ENCODE measurements at regions not wholly inside any gene's neighbourhood (a gene's known extent, or its start where the extent isn't known, plus 50 kb on each side); places are given as distances from the start of the nearest gene placed in this dataset.
"Not testable (repeated sequence)": the region's sequence is repeated elsewhere in the genome, so short reads cannot be mapped to it uniquely, and the experiment has no call there.

GRCh38 chr4:4050781-4051180 is 175.9 kb downstream of the OTOP1 start:
- TF ChIP-seq POLR2A (IDR thresholded peaks at IDR 0.05; ENCODE audit: low read length); GATA1 (IDR thresholded peaks at IDR 0.05; ENCODE audit: low read depth, low read length): not testable (repeated sequence)

Data from erythroblast (primary cell).